WTC11 (cell line): ENCODE measurements at regions not wholly inside any gene's neighbourhood (a gene's known extent, or its start where the extent isn't known, plus 50 kb on each side); places are given as distances from the start of the nearest gene placed in this dataset.

ENCODE experiments used
- ATAC-seq: fragments of 200-7000 bp; cut with Tn5 transposase; 2 replicates; pipeline ENCODE4 v1.10.0; 2021; ENCODE audit warnings: mild to moderate bottlenecking, moderate library complexity
- CTCF ChIA-PET: fragments of 300-600 bp; sonication (Branson Sonifier 250); formaldehyde crosslinking; loops from one replicate; lab custom pipeline; 2021; ENCODE audit warnings: antibody characterized with exemption; lab: Charles Lee
- POLR2A ChIA-PET: fragments of 350-600 bp; sonication (Branson Sonifier 250); formaldehyde crosslinking; loops from one replicate; lab custom pipeline; 2021; ENCODE audit warnings: antibody characterized with exemption; lab: Charles Lee
- DNase-seq: peaks from one replicate; pipeline ENCODE4 v3.0.0; 2021; ENCODE audit warnings: low spot score
- H3K27ac Mint-ChIP-seq: 2 replicates; pipeline ENCODE4 v1.8.0; 2021; ENCODE audit warnings: mixed read lengths
- H3K27me3 Mint-ChIP-seq: 2 replicates; pipeline ENCODE4 v1.8.0; 2021; ENCODE audit warnings: low read depth, mild to moderate bottlenecking, moderate library complexity, mixed read lengths
- H3K36me3 Mint-ChIP-seq: 2 replicates; pipeline ENCODE4 v1.8.0; 2021; ENCODE audit warnings: mixed read lengths
- H3K4me1 Mint-ChIP-seq: 2 replicates; pipeline ENCODE4 v1.8.0; 2022; ENCODE audit warnings: mixed read lengths
- H3K4me3 Mint-ChIP-seq: 2 replicates; pipeline ENCODE4 v1.8.0; 2021; ENCODE audit warnings: mild to moderate bottlenecking, moderate library complexity, mixed read lengths
- H3K9me3 Mint-ChIP-seq: 2 replicates; pipeline ENCODE4 v1.8.0; 2021; ENCODE audit warnings: mixed read lengths
- EMX1 ChIP-seq: fragments of 250-450 bp; sonication (Bioruptor Pico); IDR thresholded peaks from 2 replicates; pipeline ENCODE4 v1.8.0; 2021; ENCODE audit warnings: mild to moderate bottlenecking
- ETV6 ChIP-seq: sonication (generic); formaldehyde crosslinking; IDR thresholded peaks from 2 replicates; pipeline ENCODE4 v1.8.1; 2022; ENCODE audit warnings: mild to moderate bottlenecking, missing genetic modification reagents
- FOXK1 ChIP-seq: sonication (generic); formaldehyde crosslinking; IDR thresholded peaks from 2 replicates; pipeline ENCODE4 v1.8.0; 2022; ENCODE audit warnings: mild to moderate bottlenecking, moderate library complexity, missing genetic modification reagents
- JUN ChIP-seq: sonication (generic); formaldehyde crosslinking; IDR thresholded peaks from 2 replicates; pipeline ENCODE4 v1.8.0; 2023; ENCODE audit warnings: mild to moderate bottlenecking, missing genetic modification reagents
- MYBL2 ChIP-seq: sonication (generic); formaldehyde crosslinking; IDR thresholded peaks from 2 replicates; pipeline ENCODE4 v1.8.1; 2023; ENCODE audit warnings: mild to moderate bottlenecking, moderate library complexity, missing genetic modification reagents
- SMAD3 ChIP-seq: sonication (generic); formaldehyde crosslinking; IDR thresholded peaks from 2 replicates; pipeline ENCODE4 v1.8.0; 2022; ENCODE audit warnings: missing genetic modification reagents, mild to moderate bottlenecking, borderline replicate concordance
- SOX15 ChIP-seq: fragments of 250-450 bp; sonication (Bioruptor Pico); IDR thresholded peaks from 2 replicates; pipeline ENCODE4 v1.9.0; 2021; ENCODE audit warnings: mild to moderate bottlenecking
- TEAD4 ChIP-seq: sonication (generic); formaldehyde crosslinking; IDR thresholded peaks from 2 replicates; pipeline ENCODE4 v1.8.0; 2022; ENCODE audit warnings: mild to moderate bottlenecking, missing genetic modification reagents
- TF ChIP-seq, protein P1 (sequence below): sonication (generic); formaldehyde crosslinking; IDR thresholded peaks from 2 replicates; pipeline ENCODE4 v1.8.1; 2023; ENCODE audit warnings: mild to moderate bottlenecking, missing genetic modification reagents, borderline replicate concordance
- TF ChIP-seq, protein P2 (sequence below): fragments of 250-450 bp; sonication (Bioruptor Pico); IDR thresholded peaks from 2 replicates; pipeline ENCODE4 v1.9.0; 2021; ENCODE audit warnings: mild to moderate bottlenecking
- TF ChIP-seq, protein P3 (sequence below): sonication (generic); formaldehyde crosslinking; IDR thresholded peaks from 2 replicates; pipeline ENCODE4 v1.8.0; 2023; ENCODE audit warnings: missing genetic modification reagents, mild to moderate bottlenecking, borderline replicate concordance
- TF ChIP-seq, protein P4 (sequence below): sonication (generic); formaldehyde crosslinking; IDR thresholded peaks from 2 replicates; pipeline ENCODE4 v1.8.1; 2023; ENCODE audit warnings: mild to moderate bottlenecking, missing genetic modification reagents

- no peak for TF ChIP-seq MYBL2 (CRISPR knock-in tag)
- no peak for TF ChIP-seq FOXK1
Measured at GRCh38 chr11:101726988-101727387, 143.2 kb upstream of the TRPC6 start (continued).

DNA sequence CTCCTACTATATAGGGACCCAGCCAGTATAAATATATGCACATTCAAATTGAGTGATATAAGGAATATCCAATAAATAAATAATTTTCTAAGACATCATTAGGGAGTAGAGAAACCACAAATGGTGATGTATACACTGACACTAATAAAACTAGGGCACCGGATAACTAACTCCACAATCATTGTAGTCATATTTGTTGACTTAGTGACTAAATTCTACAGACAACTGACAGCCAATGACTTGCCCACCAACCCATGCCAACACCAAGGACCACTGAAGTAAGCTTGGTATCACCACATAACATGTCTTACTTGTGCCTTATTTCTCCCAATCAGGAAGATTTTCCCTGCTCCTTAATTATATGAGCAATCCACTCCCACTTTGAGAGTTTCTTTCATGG lies 139.6 kb upstream of the TRPC6 start:
- TF ChIP-seq SMAD3 (CRISPR knock-in tag) (no peak), ETV6 (CRISPR knock-in tag) (no peak), EMX1 (CRISPR knock-in tag) (no peak)
- Mint-ChIP-seq H3K9me3 (no peaks in the 10 kb centered on the region), H3K27ac (no peak overlapping the region), H3K27me3 (no peaks in the 10 kb centered on the region), H3K36me3 (no peaks in the 10 kb centered on the region), H3K4me1 (peaks cover 5% of the 10 kb centered on the region), H3K4me3 (no peak overlapping the region)
- ATAC-seq (no peak), DNase-seq (no peak)
- ChIA-PET POLR2A (no interaction called here), CTCF (no interaction called here)

DNA sequence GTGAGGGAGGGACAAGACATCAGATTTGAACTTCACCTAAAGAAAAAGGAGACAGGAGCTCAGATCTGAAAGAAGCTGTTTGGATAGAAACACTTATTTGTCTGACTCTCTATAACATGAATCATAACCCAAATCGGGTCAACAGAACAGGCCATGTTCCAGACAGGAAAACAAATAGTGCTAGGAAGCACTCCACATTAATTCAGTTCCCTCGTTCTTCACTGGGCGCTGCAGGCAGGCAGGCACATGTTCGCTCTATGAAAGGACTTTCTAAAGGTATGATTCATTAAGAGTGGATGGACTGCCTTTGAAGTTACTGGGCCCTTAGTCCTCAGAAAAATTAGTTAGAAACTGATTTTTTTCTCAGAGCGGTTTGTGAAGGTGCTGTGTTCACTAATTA lies 137.5 kb upstream of the TRPC6 start:
- Mint-ChIP-seq H3K4me3 (no peak overlapping the region), H3K4me1 (peaks cover 5% of the 10 kb centered on the region)

More for the DNA sequence above, 137.5 kb upstream of the TRPC6 start:
- no peaks in the 10 kb centered on the region for H3K36me3 Mint-ChIP-seq
- no peaks in the 10 kb centered on the region for H3K27me3 Mint-ChIP-seq
- DNase-seq (no peak), ATAC-seq (no peak)
- CTCF ChIA-PET: no interaction called here
- TF ChIP-seq, protein P1, sequence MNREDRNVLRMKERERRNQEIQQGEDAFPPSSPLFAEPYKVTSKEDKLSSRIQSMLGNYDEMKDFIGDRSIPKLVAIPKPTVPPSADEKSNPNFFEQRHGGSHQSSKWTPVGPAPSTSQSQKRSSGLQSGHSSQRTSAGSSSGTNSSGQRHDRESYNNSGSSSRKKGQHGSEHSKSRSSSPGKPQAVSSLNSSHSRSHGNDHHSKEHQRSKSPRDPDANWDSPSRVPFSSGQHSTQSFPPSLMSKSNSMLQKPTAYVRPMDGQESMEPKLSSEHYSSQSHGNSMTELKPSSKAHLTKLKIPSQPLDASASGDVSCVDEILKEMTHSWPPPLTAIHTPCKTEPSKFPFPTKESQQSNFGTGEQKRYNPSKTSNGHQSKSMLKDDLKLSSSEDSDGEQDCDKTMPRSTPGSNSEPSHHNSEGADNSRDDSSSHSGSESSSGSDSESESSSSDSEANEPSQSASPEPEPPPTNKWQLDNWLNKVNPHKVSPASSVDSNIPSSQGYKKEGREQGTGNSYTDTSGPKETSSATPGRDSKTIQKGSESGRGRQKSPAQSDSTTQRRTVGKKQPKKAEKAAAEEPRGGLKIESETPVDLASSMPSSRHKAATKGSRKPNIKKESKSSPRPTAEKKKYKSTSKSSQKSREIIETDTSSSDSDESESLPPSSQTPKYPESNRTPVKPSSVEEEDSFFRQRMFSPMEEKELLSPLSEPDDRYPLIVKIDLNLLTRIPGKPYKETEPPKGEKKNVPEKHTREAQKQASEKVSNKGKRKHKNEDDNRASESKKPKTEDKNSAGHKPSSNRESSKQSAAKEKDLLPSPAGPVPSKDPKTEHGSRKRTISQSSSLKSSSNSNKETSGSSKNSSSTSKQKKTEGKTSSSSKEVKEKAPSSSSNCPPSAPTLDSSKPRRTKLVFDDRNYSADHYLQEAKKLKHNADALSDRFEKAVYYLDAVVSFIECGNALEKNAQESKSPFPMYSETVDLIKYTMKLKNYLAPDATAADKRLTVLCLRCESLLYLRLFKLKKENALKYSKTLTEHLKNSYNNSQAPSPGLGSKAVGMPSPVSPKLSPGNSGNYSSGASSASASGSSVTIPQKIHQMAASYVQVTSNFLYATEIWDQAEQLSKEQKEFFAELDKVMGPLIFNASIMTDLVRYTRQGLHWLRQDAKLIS (CRISPR knock-in tag): no peak
- TF ChIP-seq SOX15 (no peak), TEAD4 (CRISPR knock-in tag) (no peak), JUN (no peak)
- TF ChIP-seq, protein P2, sequence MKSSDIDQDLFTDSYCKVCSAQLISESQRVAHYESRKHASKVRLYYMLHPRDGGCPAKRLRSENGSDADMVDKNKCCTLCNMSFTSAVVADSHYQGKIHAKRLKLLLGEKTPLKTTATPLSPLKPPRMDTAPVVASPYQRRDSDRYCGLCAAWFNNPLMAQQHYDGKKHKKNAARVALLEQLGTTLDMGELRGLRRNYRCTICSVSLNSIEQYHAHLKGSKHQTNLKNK: no peak
- TF ChIP-seq, protein P3, sequence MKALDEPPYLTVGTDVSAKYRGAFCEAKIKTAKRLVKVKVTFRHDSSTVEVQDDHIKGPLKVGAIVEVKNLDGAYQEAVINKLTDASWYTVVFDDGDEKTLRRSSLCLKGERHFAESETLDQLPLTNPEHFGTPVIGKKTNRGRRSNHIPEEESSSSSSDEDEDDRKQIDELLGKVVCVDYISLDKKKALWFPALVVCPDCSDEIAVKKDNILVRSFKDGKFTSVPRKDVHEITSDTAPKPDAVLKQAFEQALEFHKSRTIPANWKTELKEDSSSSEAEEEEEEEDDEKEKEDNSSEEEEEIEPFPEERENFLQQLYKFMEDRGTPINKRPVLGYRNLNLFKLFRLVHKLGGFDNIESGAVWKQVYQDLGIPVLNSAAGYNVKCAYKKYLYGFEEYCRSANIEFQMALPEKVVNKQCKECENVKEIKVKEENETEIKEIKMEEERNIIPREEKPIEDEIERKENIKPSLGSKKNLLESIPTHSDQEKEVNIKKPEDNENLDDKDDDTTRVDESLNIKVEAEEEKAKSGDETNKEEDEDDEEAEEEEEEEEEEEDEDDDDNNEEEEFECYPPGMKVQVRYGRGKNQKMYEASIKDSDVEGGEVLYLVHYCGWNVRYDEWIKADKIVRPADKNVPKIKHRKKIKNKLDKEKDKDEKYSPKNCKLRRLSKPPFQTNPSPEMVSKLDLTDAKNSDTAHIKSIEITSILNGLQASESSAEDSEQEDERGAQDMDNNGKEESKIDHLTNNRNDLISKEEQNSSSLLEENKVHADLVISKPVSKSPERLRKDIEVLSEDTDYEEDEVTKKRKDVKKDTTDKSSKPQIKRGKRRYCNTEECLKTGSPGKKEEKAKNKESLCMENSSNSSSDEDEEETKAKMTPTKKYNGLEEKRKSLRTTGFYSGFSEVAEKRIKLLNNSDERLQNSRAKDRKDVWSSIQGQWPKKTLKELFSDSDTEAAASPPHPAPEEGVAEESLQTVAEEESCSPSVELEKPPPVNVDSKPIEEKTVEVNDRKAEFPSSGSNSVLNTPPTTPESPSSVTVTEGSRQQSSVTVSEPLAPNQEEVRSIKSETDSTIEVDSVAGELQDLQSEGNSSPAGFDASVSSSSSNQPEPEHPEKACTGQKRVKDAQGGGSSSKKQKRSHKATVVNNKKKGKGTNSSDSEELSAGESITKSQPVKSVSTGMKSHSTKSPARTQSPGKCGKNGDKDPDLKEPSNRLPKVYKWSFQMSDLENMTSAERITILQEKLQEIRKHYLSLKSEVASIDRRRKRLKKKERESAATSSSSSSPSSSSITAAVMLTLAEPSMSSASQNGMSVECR (CRISPR knock-in tag): no peak
- TF ChIP-seq, protein P4, sequence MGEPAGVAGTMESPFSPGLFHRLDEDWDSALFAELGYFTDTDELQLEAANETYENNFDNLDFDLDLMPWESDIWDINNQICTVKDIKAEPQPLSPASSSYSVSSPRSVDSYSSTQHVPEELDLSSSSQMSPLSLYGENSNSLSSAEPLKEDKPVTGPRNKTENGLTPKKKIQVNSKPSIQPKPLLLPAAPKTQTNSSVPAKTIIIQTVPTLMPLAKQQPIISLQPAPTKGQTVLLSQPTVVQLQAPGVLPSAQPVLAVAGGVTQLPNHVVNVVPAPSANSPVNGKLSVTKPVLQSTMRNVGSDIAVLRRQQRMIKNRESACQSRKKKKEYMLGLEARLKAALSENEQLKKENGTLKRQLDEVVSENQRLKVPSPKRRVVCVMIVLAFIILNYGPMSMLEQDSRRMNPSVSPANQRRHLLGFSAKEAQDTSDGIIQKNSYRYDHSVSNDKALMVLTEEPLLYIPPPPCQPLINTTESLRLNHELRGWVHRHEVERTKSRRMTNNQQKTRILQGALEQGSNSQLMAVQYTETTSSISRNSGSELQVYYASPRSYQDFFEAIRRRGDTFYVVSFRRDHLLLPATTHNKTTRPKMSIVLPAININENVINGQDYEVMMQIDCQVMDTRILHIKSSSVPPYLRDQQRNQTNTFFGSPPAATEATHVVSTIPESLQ (CRISPR knock-in tag): no peak
- POLR2A ChIA-PET: no interaction called here
- no peaks in the 10 kb centered on the region for H3K9me3 Mint-ChIP-seq
- H3K27ac Mint-ChIP-seq: no peak overlapping the region
